G401.6 (cell line): ENCODE measurements at regions not wholly inside any gene's neighbourhood (a gene's known extent, or its start where the extent isn't known, plus 50 kb on each side); places are given as distances from the start of the nearest gene placed in this dataset.

ENCODE experiments used
- FAIRE-seq: peaks from 2 replicates; lab custom pipeline; 2012; peaks lifted over from hg19 to GRCh38; lab: Jason Lieb, UNC

DNA sequence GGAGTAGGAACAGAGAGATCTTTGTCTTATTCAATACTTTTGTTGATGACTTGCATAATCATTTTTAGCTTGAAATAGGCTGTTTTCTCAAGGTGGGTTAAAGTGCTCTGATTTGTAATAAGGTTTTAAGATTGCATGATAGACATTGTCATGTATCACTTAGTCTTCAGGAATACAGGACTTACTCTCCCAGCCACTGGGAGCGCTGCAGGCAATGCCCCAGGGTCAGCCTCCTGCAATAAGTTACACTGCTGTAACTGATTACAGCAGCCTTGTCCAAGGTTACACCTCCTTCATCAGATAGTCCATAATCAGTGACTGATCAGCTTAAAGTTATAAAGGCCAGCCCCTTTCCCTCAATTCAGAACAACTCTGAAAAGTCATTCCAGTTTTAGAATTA, 218.6 kb downstream of the ESM1 start:
- no peak for FAIRE-seq

DNA sequence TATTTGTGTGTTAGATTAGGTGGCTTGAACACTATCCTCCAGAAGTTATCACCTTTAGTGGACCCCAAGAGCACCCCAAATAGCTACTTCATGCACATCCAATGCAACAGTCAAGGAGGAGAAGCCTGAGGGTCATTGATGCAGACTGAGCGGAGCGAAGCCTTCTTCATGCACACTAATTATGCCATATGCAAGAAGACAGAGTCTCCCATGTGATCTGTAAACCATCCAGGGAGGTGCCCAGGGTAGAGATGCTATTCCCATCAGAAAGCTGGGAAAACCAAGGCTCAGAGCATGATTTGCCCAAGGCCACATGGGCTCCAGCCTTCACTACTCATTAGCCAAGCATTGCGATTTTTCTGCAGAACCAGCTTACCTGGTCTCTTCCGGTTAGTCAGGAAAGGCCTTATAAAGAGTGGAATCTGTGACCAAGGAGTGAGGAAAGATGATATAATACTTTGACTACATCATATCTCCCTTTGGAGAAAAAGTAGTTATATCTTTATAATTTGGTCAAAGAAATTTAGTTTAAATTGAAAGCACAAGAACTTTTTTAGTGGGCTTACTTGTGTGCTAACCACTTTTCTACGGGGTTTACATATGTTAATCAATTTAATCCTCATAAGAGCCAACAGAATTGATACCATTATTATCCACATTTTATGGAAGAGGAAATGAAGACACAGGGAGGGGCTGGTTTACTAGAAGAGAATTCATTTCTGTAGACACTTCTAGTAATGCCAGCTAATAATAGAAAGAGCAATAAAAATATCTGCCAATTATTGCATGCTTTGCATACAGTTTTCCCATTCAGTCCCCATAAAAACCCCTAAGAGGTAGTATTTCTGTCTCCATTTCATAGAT, 220.0 kb downstream of the ESM1 start:
- no peak for FAIRE-seq

DNA sequence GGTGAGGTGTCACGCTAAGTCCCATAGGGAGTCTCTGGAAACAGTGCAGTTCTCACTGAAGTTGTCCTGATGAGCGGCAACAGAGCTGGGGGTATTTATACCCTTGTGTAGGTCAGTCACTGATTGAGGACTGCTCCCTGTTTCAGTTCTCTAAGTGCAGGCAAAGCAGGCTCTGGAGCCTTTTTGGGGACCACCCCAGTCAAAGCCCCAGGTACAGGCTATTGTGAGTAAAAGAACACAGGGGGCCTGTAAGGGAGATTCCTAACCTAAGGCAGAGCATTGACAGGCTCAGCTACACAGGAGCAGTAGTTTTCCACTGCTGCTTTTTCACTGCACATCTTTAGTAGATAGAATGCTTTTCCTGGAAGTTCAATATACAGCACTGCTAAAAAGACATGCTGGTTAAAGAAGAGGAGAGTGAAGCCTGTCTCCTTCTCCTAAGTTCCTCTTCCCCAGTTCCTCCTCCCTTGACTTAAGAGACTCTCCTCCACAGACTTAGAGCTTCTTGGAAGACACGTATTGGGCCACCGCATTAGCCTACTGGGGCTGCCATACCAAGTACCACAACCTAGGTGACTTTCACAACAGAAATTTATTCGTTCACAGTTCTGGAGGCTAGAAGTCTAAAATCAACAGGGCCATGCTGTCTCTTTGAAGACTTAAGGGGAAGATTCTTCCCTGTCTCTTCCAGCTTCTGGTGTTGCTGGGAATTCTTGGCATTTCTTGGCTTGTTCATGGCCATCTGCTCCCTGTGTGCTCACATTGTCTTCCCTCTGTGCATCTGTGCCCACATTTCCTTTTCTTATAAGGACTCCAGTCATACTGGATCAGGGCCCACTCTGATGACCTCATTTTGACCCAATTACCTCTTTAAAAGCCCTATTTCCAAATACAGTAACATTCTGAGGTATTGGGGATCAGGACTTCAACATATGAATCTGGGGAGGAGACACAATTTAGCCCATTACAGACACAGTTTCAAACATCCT, 221.0 kb downstream of the ESM1 start:
- FAIRE-seq: no peak

DNA sequence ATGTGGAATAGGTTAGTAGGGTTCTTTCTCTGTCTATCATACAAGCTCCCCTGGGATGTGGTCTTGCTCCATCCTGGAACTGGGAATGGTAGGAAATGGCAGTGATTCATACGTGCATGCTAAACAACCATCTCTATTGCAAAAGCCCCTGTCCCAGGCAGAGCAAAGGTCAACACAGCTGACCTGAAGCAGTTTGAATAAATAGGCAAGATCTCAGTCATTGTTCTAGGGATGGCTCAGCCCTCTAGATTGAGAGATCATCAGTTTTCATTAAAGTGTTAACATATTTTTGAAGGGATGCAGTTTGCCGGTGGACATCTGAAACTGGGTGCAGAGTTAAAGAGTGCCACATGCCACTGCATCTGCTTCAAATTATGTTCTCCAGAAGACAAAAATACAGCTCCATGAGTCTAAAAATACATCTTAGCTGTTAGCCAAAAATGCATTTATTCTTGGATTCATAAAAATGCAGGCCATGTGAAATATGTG, 224.1 kb downstream of the ESM1 start:
- no peak for FAIRE-seq

DNA sequence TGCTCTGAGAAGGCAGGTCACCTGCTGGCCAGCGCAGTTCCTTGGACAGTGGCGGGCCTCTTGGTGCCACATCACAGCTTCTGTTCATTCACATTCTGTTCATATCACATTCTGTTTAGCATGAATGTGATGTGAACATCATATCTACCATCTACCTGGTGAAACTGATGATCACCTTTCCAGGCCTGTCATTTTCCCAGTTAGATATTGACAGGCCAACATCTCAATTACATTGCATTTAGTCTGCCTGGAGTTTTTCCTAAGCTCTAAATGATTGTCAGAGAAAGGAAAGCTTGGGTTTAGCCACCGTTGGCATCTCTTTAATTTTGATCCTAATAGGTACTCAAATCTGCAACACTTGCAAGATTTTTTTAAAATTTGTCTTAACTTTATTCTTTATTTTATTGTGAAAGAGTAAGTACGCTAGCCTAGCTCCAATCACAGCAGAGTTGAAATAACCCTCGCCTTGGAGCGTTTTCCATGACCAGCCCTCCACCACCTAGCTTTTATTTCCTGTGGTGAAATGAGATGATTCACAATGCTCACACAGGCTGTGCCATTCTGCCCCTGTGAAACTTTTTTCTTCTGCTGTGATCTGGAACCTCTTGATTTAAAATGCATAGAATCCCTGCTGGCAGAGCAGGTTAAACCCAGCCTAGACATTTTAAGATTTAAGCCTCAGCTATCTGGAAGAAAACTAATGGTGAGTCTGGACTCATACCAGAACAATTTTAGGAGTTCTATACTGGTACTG, 225.0 kb downstream of the ESM1 start:
- no peak for FAIRE-seq

DNA sequence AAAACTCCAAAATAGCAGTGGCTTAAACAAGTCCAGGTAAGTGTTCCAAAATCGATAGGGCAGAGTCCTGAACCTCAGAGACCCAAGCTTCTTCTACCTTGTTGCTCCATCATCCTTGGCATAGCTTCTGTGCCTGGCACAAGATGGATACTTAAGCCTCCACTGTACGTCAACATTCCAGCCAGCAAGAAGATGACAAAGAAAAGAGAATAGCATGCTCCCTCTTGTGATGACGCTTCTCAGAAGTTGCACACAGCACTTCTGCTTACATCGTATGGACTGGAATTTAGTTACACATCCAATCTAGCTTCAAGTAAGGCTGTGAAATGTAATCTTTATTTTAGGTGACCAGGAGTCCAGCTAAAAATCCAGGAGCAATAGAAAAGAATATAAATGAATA, 227.4 kb downstream of the ESM1 start:
- no peak for FAIRE-seq

DNA sequence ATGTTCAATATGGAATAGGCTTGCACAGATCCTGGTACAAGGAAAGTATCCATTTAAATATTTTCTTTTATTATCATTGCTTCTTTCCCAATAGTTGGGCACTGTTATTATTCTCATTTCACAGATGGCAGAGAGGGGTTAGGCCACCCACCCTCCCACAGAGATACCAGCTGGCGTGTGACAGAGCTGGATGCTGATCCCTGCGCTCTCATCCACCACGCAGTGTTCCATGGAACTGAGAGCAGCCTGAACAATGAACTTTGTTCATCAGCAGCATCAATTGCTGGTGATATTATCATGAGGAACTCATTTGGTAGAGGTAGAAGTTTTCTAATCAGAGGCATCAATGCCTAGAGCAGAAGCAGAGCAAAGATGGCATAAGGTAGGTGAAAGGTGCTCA, 227.9 kb downstream of the ESM1 start:
- no peak for FAIRE-seq

DNA sequence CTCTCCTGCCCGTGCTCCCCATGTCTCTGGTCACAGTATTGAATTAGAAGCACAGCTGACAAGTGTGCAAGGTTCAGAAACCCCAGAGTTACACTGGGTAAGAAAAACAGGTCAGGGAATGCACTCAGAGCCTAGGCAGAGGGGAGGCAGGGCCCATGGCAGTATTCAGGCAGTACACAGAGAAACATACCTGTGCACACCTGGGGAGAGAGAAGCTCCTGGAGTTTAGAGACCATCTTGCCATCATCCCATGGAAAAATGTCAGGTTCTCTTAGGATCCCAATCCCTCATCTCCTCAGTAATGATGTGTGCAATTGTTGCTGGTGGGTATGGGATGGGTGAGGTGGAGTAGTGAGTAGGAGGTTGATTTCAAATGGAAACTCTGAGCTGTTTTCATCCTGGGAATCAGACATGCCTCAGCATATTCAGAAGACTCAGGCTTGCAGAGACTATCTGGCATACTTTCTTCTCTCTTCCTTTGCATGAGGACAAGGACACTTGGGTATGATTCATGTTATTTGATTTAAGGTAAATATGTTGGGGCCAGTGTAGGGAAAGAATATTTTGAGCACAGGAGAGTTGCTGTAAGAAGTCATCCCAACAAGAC, 228.5 kb downstream of the ESM1 start:
- FAIRE-seq: no peak

DNA sequence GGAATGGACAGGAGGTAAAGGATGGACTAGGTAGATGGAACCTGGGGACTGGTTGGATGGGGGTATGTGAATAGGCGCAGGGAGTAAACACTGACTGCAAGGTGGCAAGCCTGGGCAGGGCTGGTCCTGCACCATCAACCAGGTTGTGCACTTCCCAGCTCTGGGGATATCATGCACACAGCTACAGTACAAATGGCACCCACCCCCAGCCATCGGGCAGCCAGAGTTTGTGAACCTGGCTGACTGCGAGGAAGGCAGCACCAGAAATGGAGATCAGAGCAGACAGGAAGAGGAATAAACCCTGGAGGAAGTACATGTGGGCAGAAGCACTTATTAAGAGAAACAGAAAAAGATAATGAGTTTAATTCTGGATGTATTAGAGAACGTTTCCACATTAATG, 229.1 kb downstream of the ESM1 start:
- no peak for FAIRE-seq

DNA sequence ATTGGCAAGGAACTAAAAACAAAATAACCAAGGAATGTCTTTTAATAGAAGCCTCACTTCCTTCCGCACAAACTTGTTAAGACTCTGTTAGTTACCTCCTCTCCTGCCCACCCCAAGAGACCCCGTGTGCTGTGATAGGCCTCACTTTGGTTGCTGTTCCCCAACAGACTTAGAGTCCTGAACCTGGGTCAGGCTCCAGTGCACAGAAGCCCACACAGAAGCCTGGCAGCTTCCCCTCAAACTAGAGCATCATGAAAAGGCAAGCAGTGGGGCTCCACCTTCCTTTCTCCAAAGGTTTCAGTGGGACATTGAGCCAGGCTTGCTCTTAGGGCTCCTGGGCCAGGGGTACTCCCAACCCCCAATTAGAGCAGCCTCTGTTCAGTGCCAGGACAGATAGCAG, 230.5 kb downstream of the ESM1 start:
- no peak for FAIRE-seq

DNA sequence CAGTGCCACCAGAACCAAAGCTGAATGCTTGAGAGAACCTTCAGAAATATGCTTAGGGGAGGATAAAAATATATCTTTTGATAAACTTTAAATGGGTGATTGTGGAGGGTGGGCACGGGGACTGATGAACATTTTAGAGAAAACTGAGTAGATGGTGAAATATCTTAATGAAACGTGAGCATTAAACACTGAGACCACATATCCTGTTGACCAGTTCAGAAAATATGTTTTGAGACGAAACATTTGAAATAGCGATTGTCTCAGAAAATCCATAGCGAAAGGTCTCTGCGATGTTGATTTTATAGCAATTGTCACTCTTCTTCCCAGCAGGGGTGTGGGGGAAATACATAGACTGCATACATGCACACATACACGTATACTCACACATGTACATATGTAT, 231.0 kb downstream of the ESM1 start:
- no peak for FAIRE-seq

DNA sequence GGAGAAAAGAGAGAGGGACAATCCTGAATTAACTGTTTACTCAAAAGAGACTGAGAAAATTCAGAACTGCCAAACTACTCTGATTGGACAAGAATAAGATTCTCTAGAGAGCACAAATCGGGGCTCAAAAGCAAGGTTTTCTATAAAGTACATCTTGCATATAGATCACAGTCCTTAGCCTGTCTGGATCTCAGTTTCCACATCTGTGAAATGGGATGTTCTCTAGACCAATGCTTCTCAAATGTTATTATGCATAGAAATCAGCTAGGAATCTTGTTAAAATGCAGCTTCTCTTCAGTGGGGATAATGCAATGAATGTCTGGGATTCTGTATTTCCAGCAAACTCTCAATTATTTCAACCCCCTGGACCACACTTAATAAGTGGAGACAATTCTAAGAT, 231.6 kb downstream of the ESM1 start:
- FAIRE-seq: no peak

DNA sequence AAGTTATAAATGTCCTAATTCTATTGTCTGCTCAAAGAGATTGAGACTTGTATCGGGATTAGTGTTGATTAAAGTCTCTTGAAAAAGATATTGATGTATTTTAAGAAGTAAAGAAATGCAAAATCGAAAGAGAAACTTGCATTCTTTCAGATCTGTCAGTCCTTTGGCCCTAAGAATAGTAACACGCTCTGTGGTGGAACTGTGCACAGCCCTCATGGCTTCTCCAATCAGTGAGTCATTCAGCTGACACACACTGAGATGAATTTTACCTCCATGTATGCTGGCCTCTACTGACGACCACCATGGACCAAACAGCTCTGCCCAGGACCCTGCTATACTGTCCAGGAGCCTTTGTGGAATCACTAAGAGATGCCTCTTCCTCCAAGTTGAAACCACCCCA, 232.4 kb downstream of the ESM1 start:
- FAIRE-seq: no peak

DNA sequence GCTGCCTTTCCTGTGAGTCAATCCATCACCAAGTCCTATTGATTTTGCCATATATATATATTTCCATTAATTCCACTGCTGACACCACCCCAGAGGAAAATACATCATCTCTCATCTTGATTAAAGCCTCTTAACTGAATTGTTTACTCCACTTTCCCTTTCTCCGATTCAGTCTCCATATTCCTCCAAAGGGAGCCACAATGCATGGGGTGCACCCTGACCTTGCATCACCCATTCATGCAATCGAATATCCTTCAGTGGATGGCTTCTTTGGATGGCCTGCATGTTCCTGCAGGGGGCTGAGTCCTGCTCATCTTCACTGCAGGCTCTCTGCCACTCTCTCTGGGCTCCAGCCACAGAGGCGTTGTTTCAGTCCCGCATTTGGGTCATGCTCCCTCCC, 231.0 kb downstream of the SNX18 start:
- FAIRE-seq: no peak

DNA sequence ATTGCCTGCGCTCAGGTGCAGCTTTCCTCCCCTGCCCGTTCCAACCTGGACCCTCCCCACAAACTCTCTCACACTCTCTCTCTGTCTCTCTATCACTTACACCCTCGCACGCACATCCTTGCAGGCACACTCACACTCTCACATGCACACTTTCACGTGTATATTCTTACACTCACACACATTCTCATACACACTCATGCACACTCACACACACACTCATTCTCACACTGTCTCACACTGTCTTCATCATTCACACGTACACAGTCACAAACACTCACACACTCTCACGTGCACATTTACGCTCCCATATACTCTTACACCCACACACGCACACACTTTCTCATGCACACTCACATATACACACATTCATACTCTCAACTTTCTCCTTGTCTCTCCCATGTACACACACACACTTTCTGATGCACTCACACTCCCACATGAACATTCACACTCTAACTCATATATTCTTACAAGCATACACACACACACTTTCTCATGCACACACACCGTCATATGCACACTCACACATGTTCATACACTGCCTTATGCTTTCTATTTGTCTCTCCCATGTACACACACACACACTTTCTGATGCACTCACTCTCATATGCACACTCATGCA, 229.3 kb downstream of the SNX18 start:
- FAIRE-seq: no peak

DNA sequence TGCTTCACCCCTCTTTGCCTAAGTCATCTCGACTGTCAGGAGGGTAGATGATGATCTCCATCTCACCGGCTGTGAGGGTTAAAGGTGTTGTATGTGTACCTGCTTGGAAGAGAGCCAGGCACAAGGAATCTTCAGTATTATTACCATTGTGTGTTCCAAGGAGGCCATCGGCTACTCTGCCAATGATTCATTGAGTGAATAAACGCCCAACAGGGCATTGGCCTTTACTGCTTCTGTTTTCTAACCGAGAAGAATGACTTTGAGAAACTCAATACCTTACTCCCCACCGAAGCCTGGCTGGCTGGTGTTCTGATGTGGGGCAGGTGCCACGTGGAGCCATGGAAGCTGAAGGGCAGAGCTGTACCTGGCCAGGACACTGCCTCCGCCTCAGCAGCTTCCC, 228.8 kb downstream of the SNX18 start:
- FAIRE-seq: no peak

DNA sequence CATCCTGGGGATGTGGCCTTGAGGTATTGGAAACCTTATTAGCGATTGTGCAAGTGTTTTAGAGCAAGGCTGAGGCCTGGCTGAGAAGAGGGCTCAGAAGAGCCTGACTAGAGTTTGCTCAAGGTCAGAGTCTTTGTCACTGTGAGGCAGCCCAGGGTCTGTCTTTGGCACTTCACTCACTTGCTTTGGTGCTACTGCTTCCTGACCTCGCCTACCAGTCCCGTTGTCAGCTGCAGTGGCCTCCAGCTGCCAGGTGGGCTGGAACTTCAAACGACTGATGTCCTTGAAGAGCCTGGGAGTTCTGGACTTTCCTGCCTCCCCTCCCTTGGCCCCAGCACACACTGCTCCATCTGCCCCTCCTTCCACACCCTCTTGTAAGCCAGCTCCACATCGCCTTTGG, 228.0 kb downstream of the SNX18 start:
- FAIRE-seq: no peak

DNA sequence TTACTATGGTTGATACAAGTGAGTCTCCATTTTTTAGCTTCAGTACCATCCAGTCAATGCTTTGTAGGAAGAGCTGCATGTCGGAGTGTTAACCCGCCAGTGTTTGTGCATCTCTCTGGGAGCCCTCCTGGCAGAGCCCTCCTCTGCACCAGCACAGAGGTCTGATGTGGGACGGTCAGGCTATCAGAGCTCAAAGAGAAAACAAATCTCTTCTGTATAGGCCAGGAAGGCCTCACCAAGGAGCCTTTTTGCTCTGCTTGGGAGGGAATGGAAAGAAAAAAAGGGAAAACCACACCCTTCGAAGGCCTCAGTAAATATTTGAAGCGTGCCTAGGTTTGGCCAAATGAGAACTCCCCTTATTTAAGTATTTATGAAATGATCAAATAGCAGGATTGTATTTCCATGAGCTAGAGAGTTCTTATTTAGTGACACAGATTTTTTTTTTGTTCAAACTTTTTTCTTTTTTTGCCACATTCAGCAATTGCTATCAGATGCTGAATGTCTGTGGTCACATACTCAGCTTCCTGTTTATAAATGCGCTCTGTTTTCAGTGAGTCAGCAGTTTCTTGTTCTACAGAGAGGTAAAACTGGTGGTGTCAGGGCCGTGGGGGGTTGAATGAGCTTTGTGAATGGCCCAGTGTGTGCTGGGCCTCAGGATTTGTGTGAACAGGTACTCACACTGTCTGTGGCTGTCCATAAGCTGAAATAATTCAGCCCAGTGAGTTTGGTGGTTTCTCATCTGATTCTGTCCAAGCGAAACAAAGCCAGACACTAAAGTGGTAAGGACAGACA, 226.6 kb downstream of the SNX18 start:
- no peak for FAIRE-seq

DNA sequence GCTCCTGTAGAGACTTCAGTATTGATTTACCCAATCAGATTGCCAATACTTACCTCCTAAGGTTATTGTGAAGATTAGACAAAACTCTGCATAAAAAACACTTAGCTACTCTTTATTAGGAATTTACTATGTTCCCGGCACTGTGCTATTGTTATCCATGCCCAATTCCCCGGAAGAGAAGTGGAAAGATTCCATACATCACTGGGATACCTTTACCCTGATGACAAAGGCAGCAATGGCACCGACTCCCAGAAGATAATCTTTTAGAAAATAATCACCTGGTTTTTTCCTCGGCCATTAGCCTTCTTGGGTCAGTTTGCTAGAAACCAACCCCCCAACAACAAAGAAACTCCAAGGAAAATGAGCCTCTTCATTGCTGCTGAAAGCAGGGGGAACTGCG, 226.0 kb downstream of the SNX18 start:
- FAIRE-seq: no peak

DNA sequence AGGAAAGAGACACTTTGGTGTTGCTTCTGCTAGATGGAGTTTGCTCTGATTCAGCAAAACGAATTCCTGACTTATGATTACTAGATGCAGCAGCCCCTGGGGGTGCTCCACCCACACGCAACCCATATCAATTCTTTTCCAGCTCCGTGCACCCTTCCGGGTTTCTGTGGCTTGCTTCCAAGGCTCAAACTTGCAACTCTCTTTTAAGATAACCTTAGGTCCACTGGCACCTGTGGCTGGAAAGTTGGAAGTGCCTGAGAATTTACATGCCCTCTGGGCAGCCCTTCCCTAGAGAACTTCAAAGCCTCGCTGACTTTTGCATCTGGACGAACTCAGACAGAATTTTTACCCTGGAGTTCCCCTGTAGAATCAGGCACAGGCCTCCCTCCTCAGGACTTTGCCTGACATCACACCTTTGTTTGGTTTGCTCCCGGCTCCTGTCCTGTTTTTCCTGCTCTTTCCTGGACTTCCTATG, 224.9 kb downstream of the SNX18 start:
- FAIRE-seq: no peak

DNA sequence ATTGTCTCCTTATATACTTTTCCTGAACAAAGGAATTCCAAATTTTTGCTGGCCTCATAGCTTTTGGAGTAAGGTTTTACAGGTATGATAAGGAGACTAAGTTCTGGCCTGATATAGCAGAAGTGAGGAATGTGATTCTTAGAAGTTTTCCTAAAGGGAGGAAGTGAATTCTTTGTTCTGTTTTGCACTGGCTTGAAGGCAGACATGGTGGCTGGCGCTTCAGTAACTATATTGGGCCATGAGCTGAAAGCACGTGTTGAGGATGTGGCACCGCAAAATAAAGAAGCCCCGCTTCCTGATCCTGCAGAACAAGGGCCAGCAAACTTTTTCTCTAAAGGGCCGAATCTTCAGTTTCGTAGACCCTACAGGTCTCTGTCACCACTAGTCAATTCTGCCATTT, 224.2 kb downstream of the SNX18 start:
- no peak for FAIRE-seq
